Left lung (tissue), 4 donors: ENCODE measurements at regions not wholly inside any gene's neighbourhood (a gene's known extent, or its start where the extent isn't known, plus 50 kb on each side); places are given as distances from the start of the nearest gene placed in this dataset.
"Not testable (repeated sequence)": the region's sequence is repeated elsewhere in the genome, so short reads cannot be mapped to it uniquely, and the experiment has no call there.

Experiments used
- ATAC-seq: fragments of 200-7000 bp; cut with Tn5 transposase; one replicate; pipeline ENCODE4 v1.9.1; 2020; ENCODE audit warnings: moderate library complexity
- DNase-seq, 4 donors: peaks; one replicate each; pipeline ENCODE4 v3.0.0-alpha.2; 2013 to 2020
- H3K27ac ChIP-seq, 2 donors: fragments of 200-600 bp; sonication (generic) in 1 of 2; one replicate each; pipeline versions ENCODE4 v1.5.0 to v1.8.0; 2020 to 2021
- H3K27me3 ChIP-seq, 2 donors: fragments of 200-600 bp; sonication (generic) in 1 of 2; one replicate each; pipeline versions ENCODE4 v1.5.0 to v1.8.0; 2020 to 2021
- H3K36me3 ChIP-seq, 2 donors: fragments of 200-600 bp; sonication (generic) in 1 of 2; one replicate each; pipeline versions ENCODE4 v1.5.0 to v1.8.0; 2020 to 2021
- H3K4me1 ChIP-seq, 2 donors: fragments of 200-600 bp; one replicate each; pipeline ENCODE4 v1.8.0; 2021
- H3K4me3 ChIP-seq, 2 donors: fragments of 200-600 bp; sonication (generic) in 1 of 2; one replicate each; pipeline versions ENCODE4 v1.5.0 to v1.8.0; 2020 to 2021; ENCODE audit warnings: mild to moderate bottlenecking in 1 of 2
- H3K9me3 ChIP-seq, 2 donors: fragments of 200-600 bp; sonication (generic) in 1 of 2; one replicate each; pipeline versions ENCODE4 v1.5.0 to v1.8.0; 2020 to 2021
- intact Hi-C, 2 donors: fragments of 100-400 bp; cut with DNase I; formaldehyde crosslinking; loops; one replicate each; pipeline versions ENCODE4 v1.11.2 to v1.14.2; 2022
- TF ChIP-seq, protein P1 (sequence below), 2 donors: fragments of 200-600 bp; sonication (generic) in 1 of 2; IDR thresholded peaks; one replicate each; pipeline versions ENCODE4 v1.5.0 to v1.8.0; 2021; ENCODE audit warnings: antibody characterized with exemption in 2 of 2
- donor health status: DM: no; HTN: yes; CAD: no.
- donor health status: DM: no; HTN: no; CAD: no.

- no peak overlapping the region for H3K4me3 ChIP-seq
- no peak overlapping the region for H3K27ac ChIP-seq
- H3K36me3 ChIP-seq, result no peaks in the 10 kb centered on the region
- peaks cover 0 to 4% of the 10 kb centered on the region in 2 donors for H3K9me3 ChIP-seq
- H3K4me1 ChIP-seq, result no peaks in the 10 kb centered on the region
- no peaks in the 10 kb centered on the region for H3K27me3 ChIP-seq
- intact Hi-C loops, result no loop called here
- TF ChIP-seq, protein P1, sequence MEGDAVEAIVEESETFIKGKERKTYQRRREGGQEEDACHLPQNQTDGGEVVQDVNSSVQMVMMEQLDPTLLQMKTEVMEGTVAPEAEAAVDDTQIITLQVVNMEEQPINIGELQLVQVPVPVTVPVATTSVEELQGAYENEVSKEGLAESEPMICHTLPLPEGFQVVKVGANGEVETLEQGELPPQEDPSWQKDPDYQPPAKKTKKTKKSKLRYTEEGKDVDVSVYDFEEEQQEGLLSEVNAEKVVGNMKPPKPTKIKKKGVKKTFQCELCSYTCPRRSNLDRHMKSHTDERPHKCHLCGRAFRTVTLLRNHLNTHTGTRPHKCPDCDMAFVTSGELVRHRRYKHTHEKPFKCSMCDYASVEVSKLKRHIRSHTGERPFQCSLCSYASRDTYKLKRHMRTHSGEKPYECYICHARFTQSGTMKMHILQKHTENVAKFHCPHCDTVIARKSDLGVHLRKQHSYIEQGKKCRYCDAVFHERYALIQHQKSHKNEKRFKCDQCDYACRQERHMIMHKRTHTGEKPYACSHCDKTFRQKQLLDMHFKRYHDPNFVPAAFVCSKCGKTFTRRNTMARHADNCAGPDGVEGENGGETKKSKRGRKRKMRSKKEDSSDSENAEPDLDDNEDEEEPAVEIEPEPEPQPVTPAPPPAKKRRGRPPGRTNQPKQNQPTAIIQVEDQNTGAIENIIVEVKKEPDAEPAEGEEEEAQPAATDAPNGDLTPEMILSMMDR (IDR thresholded peaks at IDR 0.05), result no peak
- ATAC-seq, result no peak
- DNase-seq, result no peak
Observed at GRCh38 chr4:114249976-114250375, 270.5 kb upstream of the ARSJ start.

GRCh38 chr4:114250439-114250891, 271.0 kb upstream of the ARSJ start:
- ATAC-seq (no peak), DNase-seq (no peak)
- H3K4me1 ChIP-seq, result no peaks in the 10 kb centered on the region
- TF ChIP-seq, protein P1 (IDR thresholded peaks at IDR 0.05), result no peak
- H3K9me3 ChIP-seq, result peaks cover 0 to 4% of the 10 kb centered on the region in 2 donors
- H3K27ac ChIP-seq, result no peak overlapping the region
- intact Hi-C loops, result no loop called here
- H3K27me3 ChIP-seq, result no peaks in the 10 kb centered on the region
- no peak overlapping the region for H3K4me3 ChIP-seq
- H3K36me3 ChIP-seq, result no peaks in the 10 kb centered on the region

DNA sequence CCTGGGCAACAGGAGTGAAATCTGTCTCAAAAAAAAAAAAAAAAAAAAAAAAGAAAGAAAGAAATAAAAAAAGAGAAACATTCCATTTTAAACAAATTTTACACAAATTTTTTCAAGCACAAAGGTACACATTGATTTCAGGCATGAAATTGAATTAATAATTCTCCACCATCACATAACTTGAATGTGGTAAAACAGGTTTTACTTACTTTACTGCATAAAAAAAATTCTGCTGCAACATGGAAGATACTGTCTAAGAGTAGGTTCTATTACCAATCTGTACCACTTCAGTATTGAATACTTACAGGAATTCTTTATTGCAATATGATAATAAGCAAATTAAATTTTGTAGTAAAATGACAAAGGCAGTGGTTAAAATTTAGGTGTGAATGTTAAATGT, 271.6 kb upstream of the ARSJ start:
- Histone ChIP-seq H3K9me3 (peaks cover 0 to 4% of the 10 kb centered on the region in 2 donors), H3K4me3 (no peak overlapping the region), H3K27ac (no peak overlapping the region), H3K36me3 (no peaks in the 10 kb centered on the region), H3K4me1 (no peaks in the 10 kb centered on the region), H3K27me3 (no peaks in the 10 kb centered on the region)
- TF ChIP-seq, protein P1 (IDR thresholded peaks at IDR 0.05), result no peak
- DNase-seq (no peak), ATAC-seq (no peak)
- intact Hi-C loops, result no loop called here

GRCh38 chr4:114252499-114252898, 273.1 kb upstream of the ARSJ start:
- TF ChIP-seq, protein P1 (IDR thresholded peaks at IDR 0.05), result no peak
- Histone ChIP-seq H3K27me3 (no peaks in the 10 kb centered on the region), H3K27ac (no peak overlapping the region), H3K4me3 (no peak overlapping the region), H3K36me3 (no peaks in the 10 kb centered on the region), H3K9me3 (peaks cover 0 to 4% of the 10 kb centered on the region in 2 donors), H3K4me1 (no peaks in the 10 kb centered on the region)
- intact Hi-C loops, result no loop called here
- ATAC-seq (no peak), DNase-seq (no peak)

GRCh38 chr4:114257501-114257900, 278.1 kb upstream of the ARSJ start:
- TF ChIP-seq, protein P1 (IDR thresholded peaks at IDR 0.05), result no peak
- H3K27ac ChIP-seq, result no peak overlapping the region
- H3K27me3 ChIP-seq, result no peaks in the 10 kb centered on the region
- peaks cover 0 to 2% of the 10 kb centered on the region in 2 donors for H3K9me3 ChIP-seq
- H3K36me3 ChIP-seq, result no peaks in the 10 kb centered on the region
- H3K4me1 ChIP-seq, result no peaks in the 10 kb centered on the region
- no peak overlapping the region for H3K4me3 ChIP-seq
- DNase-seq (no peak), ATAC-seq (no peak)
- intact Hi-C loops, result no loop called here

- ATAC-seq, DNase-seq, H3K4me3 ChIP-seq: not testable (repeated sequence)
Observed at GRCh38 chr4:114262421-114262820, 283.0 kb upstream of the ARSJ start.

More at GRCh38 chr4:114262421-114262820, 283.0 kb upstream of the ARSJ start:
- H3K36me3 ChIP-seq, H3K4me1 ChIP-seq, H3K27me3 ChIP-seq, H3K9me3 ChIP-seq, intact Hi-C loops, H3K27ac ChIP-seq: not testable (repeated sequence)
